ENCODE measurements at regions not wholly inside any gene's neighbourhood (a gene's known extent, or its start where the extent isn't known, plus 50 kb on each side); places are given as distances from the start of the nearest gene placed in this dataset.

- Histone ChIP-seq H3K9ac (replicated peaks; ENCODE audit: extremely low read depth, insufficient read depth, low read length) (no peak overlapping the region), H3K9me3 (replicated peaks; ENCODE audit: control insufficient read depth, insufficient read depth, low read length) (no peaks in the 10 kb centered on the region), H3K4me3 (replicated peaks in 1 of 3; ENCODE audit: insufficient read depth in 1 of 3, low read depth in 1 of 3, low read length in 3 of 3) (no peak overlapping the region), H3K4me1 (ENCODE audit: control insufficient read depth, extremely low read depth, insufficient read depth, low read length) (no peaks in the 10 kb centered on the region), H3K27me3 (ENCODE audit: control insufficient read depth in 2 of 2, insufficient read depth in 2 of 2, low read length in 2 of 2) (no peaks in the 10 kb centered on the region), H3K79me2 (ENCODE audit: control insufficient read depth, insufficient read depth, low read length) (no peaks in the 10 kb centered on the region), H2AFZ (ENCODE audit: low read depth, low read length) (no peak overlapping the region), H3K9me1 (replicated peaks; ENCODE audit: control insufficient read depth, extremely low read depth, insufficient read depth, low read length) (no peaks in the 10 kb centered on the region), H3K4me2 (ENCODE audit: insufficient read depth, low read length) (no peak overlapping the region), H3K27ac (ENCODE audit: insufficient read depth, low read depth, low read length) (no peak overlapping the region), H4K20me1 (replicated peaks; ENCODE audit: control insufficient read depth, extremely low read depth, insufficient read depth, low read length) (no peaks in the 10 kb centered on the region), H3K36me3 (ENCODE audit: control insufficient read depth in 2 of 2, extremely low read depth in 1 of 2, insufficient read depth in 2 of 2, low read length in 2 of 2) (no peaks in the 10 kb centered on the region)
- CTCF ChIA-PET: no interaction called here
- FAIRE-seq: no peak
- no TSS peak for BruUV-seq (replicated peaks)
- intact Hi-C loops (cut with micrococcal nuclease) (no loop called here), dilution Hi-C loops (cut with MboI; ENCODE audit: extremely low pct_ligation_motif_present, low sequenced_read_pairs) (no loop called here)
- TF ChIP-seq POLR2A (IDR thresholded peaks at IDR 0.05; ENCODE audit: low read depth, low read length) (no peak), FOS (IDR thresholded peaks at IDR 0.05; ENCODE audit: borderline replicate concordance, insufficient read depth, low read length) (no peak), MAX (IDR thresholded peaks at IDR 0.05; ENCODE audit: insufficient read depth, insufficient read length) (no peak), CTCF (IDR thresholded peaks at IDR 0.05; ENCODE audit: extremely low read depth in 1 of 2, insufficient read depth in 1 of 2, low read depth in 1 of 2, low read length in 2 of 2) (no peak), POLR2AphosphoS5 (IDR thresholded peaks at IDR 0.05; ENCODE audit: insufficient read depth, low read depth, low read length) (no peak), GATA2 (IDR thresholded peaks at IDR 0.05; ENCODE audit: insufficient read depth, insufficient read length, low read depth, low read length) (no peak), MYC (IDR thresholded peaks at IDR 0.05; ENCODE audit: low read depth, low read length) (no peak), JUN (IDR thresholded peaks at IDR 0.05; ENCODE audit: borderline replicate concordance, insufficient read depth, insufficient read length, low read depth) (no peak), EZH2 (IDR thresholded peaks at IDR 0.05; ENCODE audit: borderline replicate concordance, low read depth, low read length, severe bottlenecking) (no peak)
- POLR2A ChIA-PET: no interaction called here
- DNase-seq (ENCODE audit: low read depth, low spot score): no peak
These were observed 99.0 kb upstream of the DCAF12L2 start for GRCh38 chrX:126265116-126265515.
